Karpas-422 (cell line): ENCODE measurements at regions not wholly inside any gene's neighbourhood (a gene's known extent, or its start where the extent isn't known, plus 50 kb on each side); places are given as distances from the start of the nearest gene placed in this dataset.
"Not testable (repeated sequence)": the region's sequence is repeated elsewhere in the genome, so short reads cannot be mapped to it uniquely, and the experiment has no call there.

ENCODE experiments used
- DNase-seq: peaks from one replicate; pipeline ENCODE4 v3.0.0-alpha.2; 2015
- H2AFZ ChIP-seq: fragments of 200-600 bp; sonication (generic); 2 replicates; pipeline ENCODE4 v1.6.1; 2014; ENCODE audit warnings: antibody characterized with exemption, low read length, mixed read lengths
- H3K27ac ChIP-seq: fragments of 200-600 bp; sonication (generic); 2 replicates; pipeline ENCODE4 v1.5.1; 2014; ENCODE audit warnings: mild to moderate bottlenecking, low read length, moderate library complexity
- H3K27me3 ChIP-seq: fragments of 200-600 bp; sonication (generic); 2 replicates; pipeline ENCODE4 v1.6.1; 2014; ENCODE audit warnings: low read length, mixed read lengths
- H3K36me3 ChIP-seq: fragments of 200-600 bp; sonication (generic); 2 replicates; pipeline ENCODE4 v1.6.1; 2014; ENCODE audit warnings: low read length, mixed read lengths; ENCODE audit not compliant: insufficient read depth
- H3K4me1 ChIP-seq: fragments of 200-600 bp; sonication (generic); 2 replicates; pipeline ENCODE4 v1.6.1; 2014; ENCODE audit warnings: mild to moderate bottlenecking, low read length, mixed read lengths
- H3K4me2 ChIP-seq: fragments of 200-600 bp; sonication (generic); 2 replicates; pipeline ENCODE4 v1.6.1; 2014; ENCODE audit warnings: low read length, low read depth, mild to moderate bottlenecking; ENCODE audit not compliant: poor library complexity, severe bottlenecking
- H3K4me3 ChIP-seq: fragments of 200-600 bp; sonication (generic); 2 replicates; pipeline ENCODE4 v1.5.1; 2014; ENCODE audit warnings: mild to moderate bottlenecking, antibody characterized with exemption, low read length, mixed read lengths
- H3K79me2 ChIP-seq: fragments of 200-600 bp; sonication (generic); 2 replicates; pipeline ENCODE4 v1.6.1; 2014; ENCODE audit warnings: mild to moderate bottlenecking, low read length, mixed read lengths
- H3K9ac ChIP-seq: fragments of 200-600 bp; sonication (generic); 2 replicates; pipeline ENCODE4 v1.6.0; 2014; ENCODE audit warnings: low read length
- H3K9me2 ChIP-seq: fragments of 200-600 bp; sonication (generic), shearing (Covaris generic); replicated peaks from 2 replicates; pipeline ENCODE4 v1.6.0; 2014; ENCODE audit warnings: mild to moderate bottlenecking, low read length, moderate library complexity; ENCODE audit not compliant: insufficient read depth
- H3K9me3 ChIP-seq: fragments of 300-700, 200-600 bp; sonication (generic); 2 replicates; pipeline ENCODE4 v1.6.1; 2014; ENCODE audit warnings: low read length, mixed read lengths
- H4K20me1 ChIP-seq: fragments of 200-600 bp; sonication (generic); 2 replicates; pipeline ENCODE4 v1.6.1; 2014; ENCODE audit warnings: mild to moderate bottlenecking, antibody characterized with exemption, low read length, low read depth; ENCODE audit not compliant: insufficient read depth

DNA sequence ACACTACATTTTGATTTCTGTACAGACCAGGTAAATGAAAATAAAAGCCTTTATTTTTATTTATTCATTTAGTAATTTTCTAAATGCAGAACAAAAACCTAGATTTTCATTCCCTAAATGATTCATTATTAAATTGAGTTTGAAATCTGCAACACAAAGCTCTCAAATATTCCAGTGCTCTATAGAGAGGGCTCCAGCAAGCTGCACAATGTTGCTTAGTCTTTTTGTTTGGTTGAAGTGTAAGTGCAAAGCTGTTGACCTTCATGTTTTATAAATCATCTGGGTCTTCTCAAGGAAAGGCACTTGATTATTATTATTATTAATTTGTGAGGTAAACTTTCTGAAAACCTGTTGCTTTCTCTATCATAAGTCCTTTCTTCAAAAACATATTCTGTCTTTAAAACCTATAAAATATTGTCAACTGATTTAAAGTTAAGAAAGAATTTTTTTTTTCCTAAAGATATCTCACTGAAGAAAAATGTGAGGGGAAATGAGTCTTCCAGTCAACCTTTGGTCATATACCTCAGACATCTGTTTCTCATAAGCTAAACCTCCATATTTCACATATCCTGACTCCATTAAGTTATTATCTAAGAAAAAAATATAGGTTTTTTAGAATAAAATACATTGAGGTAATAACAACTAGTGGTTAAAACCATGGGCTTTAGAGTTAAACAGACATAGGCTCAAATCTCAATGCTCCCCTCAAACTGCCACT lies 100.7 kb downstream of the ZIC4 start:
- no peak for DNase-seq
- peaks cover 5% of the 10 kb centered on the region for H3K9me3 ChIP-seq
- no peak overlapping the region for H3K9ac ChIP-seq
- H3K9me2 ChIP-seq = no peaks in the 10 kb centered on the region
- no peaks in the 10 kb centered on the region for H3K4me1 ChIP-seq
- H2AFZ ChIP-seq = no peak overlapping the region
- no peak overlapping the region for H3K4me3 ChIP-seq
- H3K4me2 ChIP-seq = no peak overlapping the region
- H3K36me3 ChIP-seq = no peaks in the 10 kb centered on the region
- no peaks in the 10 kb centered on the region for H3K27me3 ChIP-seq
- H4K20me1 ChIP-seq = no peaks in the 10 kb centered on the region
- no peaks in the 10 kb centered on the region for H3K79me2 ChIP-seq
- no peak overlapping the region for H3K27ac ChIP-seq

DNA sequence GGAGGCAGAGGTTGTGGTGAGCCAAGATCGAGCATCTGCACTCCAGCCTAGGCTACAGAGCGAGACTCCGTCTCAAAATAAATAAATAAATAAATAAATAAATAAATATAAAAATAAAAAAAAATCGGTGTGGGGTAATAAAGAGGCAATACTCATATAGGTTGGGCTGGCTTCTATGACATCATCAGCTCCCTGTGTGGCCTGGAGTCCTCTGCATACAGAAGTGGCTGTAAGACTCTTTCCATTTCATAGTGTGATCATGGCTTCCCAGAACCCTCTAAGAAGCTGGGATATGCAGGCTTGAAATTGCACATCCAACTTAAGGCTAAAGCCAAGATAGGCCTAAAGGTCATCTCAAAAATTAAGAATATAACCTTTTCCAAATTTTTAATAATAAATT lies 101.6 kb downstream of the ZIC4 start:
- no peaks in the 10 kb centered on the region for H3K4me1 ChIP-seq
- no peaks in the 10 kb centered on the region for H4K20me1 ChIP-seq
- H3K27ac ChIP-seq = no peak overlapping the region
- no peaks in the 10 kb centered on the region for H3K9me2 ChIP-seq
- H3K27me3 ChIP-seq = no peaks in the 10 kb centered on the region
- H3K36me3 ChIP-seq = no peaks in the 10 kb centered on the region
- H3K9me3 ChIP-seq = peaks cover 8% of the 10 kb centered on the region
- no peak overlapping the region for H3K9ac ChIP-seq
- H3K79me2 ChIP-seq = no peaks in the 10 kb centered on the region
- H3K4me3 ChIP-seq = no peak overlapping the region
- H2AFZ ChIP-seq = no peak overlapping the region
- no peak overlapping the region for H3K4me2 ChIP-seq
- DNase-seq = no peak

DNA sequence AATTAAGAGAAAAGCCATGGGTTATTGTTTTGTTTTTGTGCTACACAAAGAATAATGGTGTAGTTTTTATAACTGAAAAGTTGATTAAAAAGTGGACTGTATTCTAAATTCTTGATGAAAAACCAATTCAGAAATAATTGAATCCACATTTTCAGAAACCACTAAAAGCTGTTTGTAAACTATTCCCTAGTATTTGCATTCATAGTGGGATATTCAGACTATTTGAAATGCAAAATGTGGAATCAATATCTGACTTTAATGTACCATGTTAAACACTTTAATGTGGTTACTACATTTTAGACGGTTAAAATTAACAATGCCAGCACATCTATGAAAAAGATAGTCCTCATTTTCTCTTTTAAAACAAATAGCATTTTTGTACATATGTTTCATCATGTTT lies 104.6 kb downstream of the ZIC4 start:
- DNase-seq = no peak
- Histone ChIP-seq H3K27ac (no peak overlapping the region), H3K9me3 (peaks cover 8% of the 10 kb centered on the region), H3K9me2 (no peaks in the 10 kb centered on the region), H3K4me1 (no peaks in the 10 kb centered on the region), H3K4me3 (no peak overlapping the region), H3K9ac (no peak overlapping the region), H4K20me1 (no peaks in the 10 kb centered on the region), H3K4me2 (no peak overlapping the region), H3K36me3 (no peaks in the 10 kb centered on the region), H3K79me2 (no peaks in the 10 kb centered on the region), H2AFZ (no peak overlapping the region), H3K27me3 (no peaks in the 10 kb centered on the region)

DNA sequence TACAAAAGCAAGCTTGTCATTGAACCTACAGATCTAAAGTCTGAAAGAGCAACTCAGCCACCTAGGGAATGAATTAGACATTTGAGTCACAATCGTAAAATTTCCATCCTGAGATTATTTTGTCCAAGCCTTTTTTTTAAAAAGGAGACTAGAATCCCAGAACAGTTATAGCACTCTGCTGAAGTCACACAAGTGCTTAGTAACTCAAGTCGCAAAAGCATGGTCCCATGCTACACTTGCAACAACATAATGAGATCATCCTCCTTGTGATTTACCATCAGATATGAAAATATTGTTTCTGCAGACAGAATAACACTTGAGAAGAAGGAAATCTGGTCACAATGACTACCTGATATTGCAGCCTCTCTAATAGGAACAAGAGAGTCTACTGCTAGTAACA lies 106.7 kb downstream of the ZIC4 start:
- no peak overlapping the region for H3K4me2 ChIP-seq
- no peak overlapping the region for H2AFZ ChIP-seq
- no peaks in the 10 kb centered on the region for H4K20me1 ChIP-seq
- H3K27ac ChIP-seq = no peak overlapping the region
- no peaks in the 10 kb centered on the region for H3K36me3 ChIP-seq
- no peak overlapping the region for H3K9ac ChIP-seq
- no peaks in the 10 kb centered on the region for H3K79me2 ChIP-seq
- H3K4me3 ChIP-seq = no peak overlapping the region
- H3K27me3 ChIP-seq = no peaks in the 10 kb centered on the region
- DNase-seq = no peak
- H3K9me2 ChIP-seq = no peaks in the 10 kb centered on the region
- H3K4me1 ChIP-seq = no peaks in the 10 kb centered on the region
- H3K9me3 ChIP-seq = peaks cover 8% of the 10 kb centered on the region

DNA sequence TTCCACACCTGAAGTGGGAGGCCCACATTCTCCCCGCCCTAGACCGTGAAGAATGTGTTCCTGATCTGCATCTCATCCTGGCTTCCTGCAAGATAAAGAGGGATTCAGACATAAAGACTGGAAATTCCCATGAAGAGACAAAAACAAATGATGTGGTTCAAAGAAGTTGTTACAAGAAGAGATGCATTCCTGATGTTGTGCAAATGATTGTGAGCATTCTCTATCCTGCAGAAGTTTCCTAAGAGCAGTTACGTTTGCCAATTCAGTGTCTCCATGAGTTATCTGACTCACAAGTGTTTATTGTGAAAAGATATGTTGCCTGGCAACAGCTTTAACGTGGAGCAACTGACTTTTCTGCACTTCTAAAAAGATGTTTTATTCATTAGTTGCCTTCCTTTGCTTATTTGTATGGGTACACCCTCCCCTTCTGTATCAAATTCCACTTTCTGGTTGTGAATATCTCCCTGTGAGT lies 107.8 kb downstream of the ZIC4 start:
- Histone ChIP-seq H3K36me3 (no peaks in the 10 kb centered on the region), H3K4me3 (no peak overlapping the region), H3K27ac (no peak overlapping the region), H2AFZ (no peak overlapping the region), H3K4me2 (no peak overlapping the region), H4K20me1 (no peaks in the 10 kb centered on the region), H3K9ac (no peak overlapping the region), H3K4me1 (no peaks in the 10 kb centered on the region), H3K27me3 (no peaks in the 10 kb centered on the region), H3K9me3 (peaks cover 3% of the 10 kb centered on the region), H3K9me2 (no peaks in the 10 kb centered on the region), H3K79me2 (no peaks in the 10 kb centered on the region)
- DNase-seq = no peak

DNA sequence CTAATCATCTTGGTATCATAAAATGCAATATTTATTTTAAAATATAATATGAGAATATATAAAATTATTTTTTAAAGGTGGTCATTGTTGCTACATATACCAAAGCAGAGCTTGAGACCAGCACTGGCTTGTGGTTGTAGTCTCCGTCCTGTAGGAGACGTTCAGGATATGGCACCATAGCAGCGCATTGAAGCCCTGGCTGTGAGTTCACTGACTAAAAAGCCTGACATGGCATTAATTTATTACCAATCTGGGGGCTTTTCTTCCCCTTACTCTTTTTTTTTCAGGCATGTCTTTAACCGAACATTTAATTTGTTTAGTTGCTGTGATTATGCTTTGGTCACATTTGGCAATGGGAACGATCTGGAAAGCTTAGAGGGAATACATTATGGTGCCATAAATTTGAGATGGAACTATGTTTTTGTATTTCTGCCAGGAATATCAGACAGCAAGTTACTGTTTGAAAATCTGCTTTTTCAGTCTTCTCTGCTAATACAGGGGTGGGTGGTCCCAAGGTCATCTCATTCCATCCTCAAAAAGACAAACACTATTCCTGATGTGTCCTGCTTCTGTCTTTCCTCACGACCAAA lies 108.5 kb downstream of the ZIC4 start:
- Histone ChIP-seq H2AFZ (no peak overlapping the region), H3K4me3 (no peak overlapping the region), H3K79me2 (no peaks in the 10 kb centered on the region), H3K36me3 (no peaks in the 10 kb centered on the region), H4K20me1 (no peaks in the 10 kb centered on the region), H3K9me2 (no peaks in the 10 kb centered on the region), H3K4me2 (no peak overlapping the region), H3K27ac (no peak overlapping the region), H3K4me1 (no peaks in the 10 kb centered on the region), H3K27me3 (no peaks in the 10 kb centered on the region), H3K9ac (no peak overlapping the region), H3K9me3 (peaks cover 3% of the 10 kb centered on the region)
- no peak for DNase-seq

DNA sequence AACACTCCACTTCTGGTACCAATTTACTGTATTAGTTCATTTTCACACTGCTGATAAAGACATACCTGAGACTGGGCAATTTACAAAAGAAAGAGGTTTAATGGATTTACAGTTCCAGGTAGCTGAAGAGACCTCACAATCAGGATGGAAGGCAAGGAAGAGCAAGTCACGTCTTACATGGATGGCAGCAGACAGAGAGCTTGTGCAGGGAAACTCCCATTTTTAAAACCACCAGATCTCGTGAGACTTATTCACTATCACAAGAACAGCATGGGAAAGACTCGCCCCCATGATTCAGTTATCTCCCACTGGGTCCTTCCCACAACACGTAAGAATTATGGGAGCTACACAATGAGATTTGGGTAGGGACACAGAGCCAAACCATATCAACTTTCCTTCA lies 119.0 kb downstream of the ZIC4 start:
- not testable (repeated sequence) for H3K9me3 ChIP-seq, H3K9me2 ChIP-seq, H2AFZ ChIP-seq, DNase-seq, H3K9ac ChIP-seq, H3K4me3 ChIP-seq, H3K4me1 ChIP-seq, H3K27me3 ChIP-seq, H3K79me2 ChIP-seq, H3K36me3 ChIP-seq, H3K27ac ChIP-seq, H4K20me1 ChIP-seq, H3K4me2 ChIP-seq

DNA sequence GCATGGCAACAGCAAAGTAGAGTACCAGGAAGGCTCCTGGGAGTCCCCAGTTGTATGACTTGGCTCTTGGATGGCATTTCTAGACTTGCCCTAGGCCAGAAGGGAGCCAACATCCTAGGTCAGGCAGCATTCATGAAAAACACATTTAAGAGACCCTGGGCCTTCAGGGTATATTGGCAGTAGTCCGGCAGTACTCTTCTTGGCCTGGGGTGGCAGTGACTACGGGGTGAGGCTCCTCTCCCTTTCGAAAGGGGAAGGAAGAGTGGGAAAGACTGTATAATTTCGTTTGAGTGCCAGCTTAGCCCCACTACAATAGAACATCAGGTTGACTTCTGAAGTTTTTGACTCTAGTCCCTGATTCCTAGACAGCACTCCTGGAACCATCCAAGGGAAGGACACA lies 136.4 kb downstream of the ZIC4 start:
- H3K79me2 ChIP-seq = no peaks in the 10 kb centered on the region
- H3K4me1 ChIP-seq = no peaks in the 10 kb centered on the region
- no peak overlapping the region for H3K4me3 ChIP-seq
- H3K36me3 ChIP-seq = no peaks in the 10 kb centered on the region
- H4K20me1 ChIP-seq = no peaks in the 10 kb centered on the region
- no peaks in the 10 kb centered on the region for H3K9me2 ChIP-seq
- no peak overlapping the region for H3K9ac ChIP-seq
- H3K4me2 ChIP-seq = no peak overlapping the region
- peaks cover 12% of the 10 kb centered on the region for H3K9me3 ChIP-seq
- no peak for DNase-seq
- H3K27me3 ChIP-seq = no peaks in the 10 kb centered on the region
- no peak overlapping the region for H3K27ac ChIP-seq
- no peak overlapping the region for H2AFZ ChIP-seq
